HG02642 (cell line): ENCODE measurements at regions not wholly inside any gene's neighbourhood (a gene's known extent, or its start where the extent isn't known, plus 50 kb on each side); places are given as distances from the start of the nearest gene placed in this dataset.
"Not testable (repeated sequence)": the region's sequence is repeated elsewhere in the genome, so short reads cannot be mapped to it uniquely, and the experiment has no call there.

ENCODE experiments used
- ATAC-seq: cut with Tn5 transposase; IDR thresholded peaks from one replicate; pipeline ENCODE4 v1.9.1; 2021; ENCODE audit warnings: mild to moderate bottlenecking; ENCODE audit not compliant: unreplicated experiment, poor library complexity

DNA sequence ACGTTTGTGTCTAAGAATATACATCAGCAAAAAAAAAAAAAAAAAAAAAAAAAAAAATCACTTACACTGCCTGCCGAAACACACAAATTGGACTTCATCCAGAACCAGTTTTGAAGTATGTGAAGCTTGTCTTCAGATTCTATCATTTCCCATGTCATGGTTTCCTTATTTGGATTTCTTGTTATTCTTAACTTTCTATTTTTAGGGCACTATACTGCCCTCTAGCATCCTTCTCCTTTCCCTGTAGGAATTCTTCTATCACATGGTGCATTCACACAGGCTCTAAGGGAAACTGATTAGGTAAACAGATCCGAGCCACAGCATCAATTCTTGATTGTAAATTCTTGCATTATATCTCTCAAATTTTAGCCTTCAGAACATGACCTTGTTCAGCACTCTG lies 1507.5 kb downstream of the OLFM4 start:
- ATAC-seq: no peak

DNA sequence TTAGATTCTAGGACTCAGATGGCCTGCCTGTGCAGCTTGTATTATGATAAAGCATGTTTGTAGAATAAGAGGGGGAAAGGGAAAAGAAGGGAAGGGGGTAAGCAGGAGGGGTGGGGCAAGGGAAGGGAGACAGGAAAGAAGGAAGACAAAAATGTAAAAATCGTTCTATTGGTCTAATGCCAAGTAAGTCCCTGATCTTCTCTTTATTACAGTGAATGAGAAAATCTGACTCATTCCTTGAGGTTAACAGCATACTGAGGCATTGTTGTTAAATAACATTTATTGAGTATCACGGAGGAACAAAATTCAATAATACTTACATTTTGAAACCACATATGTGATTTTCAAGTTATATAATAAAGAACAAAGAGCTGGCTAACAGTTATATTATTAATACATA lies 1534.7 kb downstream of the OLFM4 start:
- no peak for ATAC-seq

DNA sequence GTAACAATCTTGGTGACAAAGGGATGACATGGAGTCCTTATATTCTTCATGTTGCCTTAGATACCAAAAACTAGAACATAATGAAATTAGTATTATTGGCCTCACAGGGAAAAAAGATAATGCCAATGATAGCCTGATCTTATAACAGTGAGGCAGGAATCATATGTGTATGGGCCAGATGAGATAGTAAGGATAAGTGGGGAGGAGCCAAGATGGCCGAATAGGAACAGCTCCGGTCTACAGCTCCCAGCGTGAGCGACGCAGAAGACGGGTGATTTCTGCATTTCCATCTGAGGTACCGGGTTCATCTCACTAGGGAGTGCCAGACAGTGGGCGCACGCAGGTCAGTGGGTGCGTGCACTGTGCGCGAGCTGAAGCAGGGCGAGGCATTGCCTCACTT lies 1543.4 kb downstream of the OLFM4 start:
- ATAC-seq: not testable (repeated sequence)

DNA sequence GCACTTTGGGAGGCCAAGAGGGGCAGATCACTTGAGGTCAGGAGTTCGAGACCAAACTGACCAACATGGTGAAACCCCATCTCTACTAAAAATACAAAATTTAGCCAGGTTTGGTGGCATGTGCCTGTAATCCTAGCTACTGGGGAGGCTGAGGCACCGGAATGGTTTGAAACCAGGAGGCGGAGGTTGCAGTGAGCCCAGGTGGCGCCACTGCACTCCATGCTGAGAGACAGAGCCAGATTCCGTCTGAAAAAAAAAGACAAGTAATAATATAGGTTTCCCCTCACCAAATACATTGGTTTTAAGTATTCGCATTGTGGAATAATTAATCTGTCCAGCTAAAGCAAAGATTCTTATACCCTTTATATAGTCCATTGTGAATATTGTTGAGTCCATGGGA lies 1544.6 kb downstream of the OLFM4 start:
- no peak for ATAC-seq

DNA sequence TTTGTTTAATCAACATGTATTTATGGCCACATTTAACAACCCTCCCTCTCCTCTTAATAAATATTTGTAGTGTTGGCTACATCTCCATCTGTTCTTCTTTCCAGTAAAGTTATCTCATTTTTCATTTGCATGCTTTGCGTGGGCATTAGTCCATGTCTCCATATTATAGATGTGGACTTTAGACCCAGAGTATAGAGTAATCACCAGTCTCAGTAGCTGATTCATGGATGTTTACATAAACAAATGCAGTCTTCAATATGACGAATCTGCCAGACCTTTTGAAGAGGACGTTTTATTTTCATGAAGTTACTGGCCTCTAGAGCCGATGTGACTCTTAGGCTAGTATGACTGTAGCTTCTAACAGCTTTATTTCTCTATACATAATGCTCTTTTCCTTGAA lies 1546.2 kb downstream of the OLFM4 start:
- ATAC-seq: no peak

DNA sequence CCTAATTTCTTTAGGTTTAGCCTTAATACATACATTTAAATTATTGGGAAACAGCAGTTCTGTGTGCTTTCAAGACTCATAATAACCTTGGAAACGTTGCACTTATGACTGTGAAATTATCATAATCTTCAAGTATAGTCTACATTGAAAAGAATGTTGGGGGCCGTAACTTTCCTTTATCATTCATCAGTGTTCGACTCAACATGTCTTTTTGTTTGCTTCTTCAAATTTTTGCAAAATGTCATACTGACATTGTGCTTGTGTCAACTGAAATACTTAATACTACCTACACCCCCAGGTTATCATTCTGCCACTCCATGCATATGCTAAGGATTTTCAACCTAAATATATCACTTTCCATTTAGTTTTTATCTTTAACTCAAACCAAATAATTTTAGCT lies 1562.9 kb downstream of the OLFM4 start:
- no peak for ATAC-seq

DNA sequence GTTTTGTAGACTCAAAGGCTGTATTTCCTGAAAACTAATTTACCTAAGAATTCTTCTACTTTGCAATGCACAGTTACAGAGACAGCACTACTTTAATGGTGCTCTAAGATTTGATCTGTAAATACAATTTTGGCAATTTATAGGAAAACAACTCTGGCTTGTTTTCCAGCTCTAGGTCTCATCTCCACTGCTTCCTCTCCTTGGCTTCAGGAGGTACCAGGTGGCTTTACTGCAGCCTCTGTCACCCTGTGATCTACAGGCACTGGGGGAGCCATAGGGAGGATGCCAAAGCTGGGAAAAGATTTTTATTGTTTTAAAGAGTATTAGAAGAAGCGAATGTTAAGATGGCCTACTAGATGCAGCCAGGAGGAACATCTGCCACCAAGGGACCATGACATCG lies 1563.6 kb downstream of the OLFM4 start:
- ATAC-seq: no peak

DNA sequence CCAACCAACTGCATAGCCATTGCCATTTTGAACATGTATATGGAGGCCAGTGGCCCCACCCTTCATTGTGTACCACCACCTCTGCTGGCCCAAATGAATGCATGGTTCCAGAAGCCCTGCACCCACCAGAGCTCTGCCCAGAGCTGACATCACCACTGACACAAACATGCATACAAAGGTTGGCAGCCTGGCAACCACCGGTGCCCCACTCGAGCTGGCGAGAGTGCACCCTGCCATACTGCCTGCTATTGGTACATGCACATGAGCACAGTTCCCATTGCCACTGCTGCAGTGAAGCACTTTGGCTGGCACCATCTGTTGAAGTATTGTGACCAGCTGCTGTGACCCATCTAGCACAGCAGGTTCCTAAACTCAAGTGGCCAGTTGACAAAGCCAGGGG lies 1564.9 kb downstream of the OLFM4 start:
- no peak for ATAC-seq

DNA sequence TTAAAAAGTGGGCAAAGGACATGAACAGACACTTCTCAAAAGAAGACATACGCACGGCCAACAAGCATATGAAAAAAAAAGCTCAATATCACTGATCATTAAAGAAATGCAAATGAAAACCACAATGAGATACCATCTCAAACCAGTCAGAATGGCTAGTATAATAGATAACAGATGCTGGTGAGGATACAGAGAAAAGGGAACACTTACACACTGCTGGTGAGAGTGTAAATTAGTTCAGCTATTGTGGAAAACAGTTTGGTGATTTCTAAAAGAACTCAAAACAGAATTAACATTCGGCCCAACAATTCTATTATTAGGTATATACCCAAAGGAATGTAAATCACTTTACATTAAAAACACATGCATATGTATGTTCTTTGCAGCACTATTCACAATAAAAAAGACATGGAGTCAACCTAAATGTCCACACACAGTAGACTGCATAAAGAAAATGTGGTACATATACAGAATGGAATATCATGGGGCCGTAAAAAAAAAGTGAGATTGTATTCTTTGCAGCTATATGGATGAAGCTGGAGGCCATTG lies 1569.0 kb downstream of the OLFM4 start:
- no peak for ATAC-seq

DNA sequence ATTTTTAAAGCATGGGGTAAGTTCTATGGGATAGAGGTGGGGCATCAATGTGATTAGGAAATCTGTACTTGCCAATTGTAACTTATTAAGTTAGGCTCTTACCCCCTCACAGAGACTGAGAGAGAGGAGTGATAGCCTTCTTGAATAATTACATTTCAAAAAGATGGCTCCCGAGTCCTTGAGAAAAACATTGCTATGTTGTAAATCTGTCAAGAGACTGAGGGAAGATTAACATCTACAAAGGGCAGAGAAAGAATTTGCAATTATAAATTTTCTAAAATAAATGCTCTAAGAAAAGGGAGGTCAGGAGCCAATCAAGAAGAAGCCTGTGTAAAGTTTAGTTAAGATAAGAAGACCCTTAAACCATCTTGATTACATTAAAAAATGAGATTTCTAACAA lies 1570.8 kb downstream of the OLFM4 start:
- no peak for ATAC-seq

DNA sequence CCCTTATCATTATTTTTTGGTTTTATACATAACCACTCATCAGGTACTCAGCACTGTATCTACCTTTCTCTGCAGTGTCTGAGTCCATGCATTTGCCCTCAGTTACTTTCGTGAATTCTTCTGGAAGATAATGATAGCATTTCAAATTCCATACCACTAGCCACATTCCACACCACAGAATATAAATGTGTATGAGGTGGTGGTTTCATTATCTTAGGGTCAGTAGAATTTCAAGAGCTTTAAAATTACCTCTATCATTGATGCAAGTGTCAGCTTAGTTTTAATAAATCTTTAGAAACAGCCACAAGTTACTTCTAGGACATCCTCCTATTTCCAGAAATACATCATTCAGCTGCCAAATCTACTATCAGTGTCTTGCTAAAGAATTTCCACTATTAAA lies 1578.3 kb downstream of the OLFM4 start:
- ATAC-seq: no peak

DNA sequence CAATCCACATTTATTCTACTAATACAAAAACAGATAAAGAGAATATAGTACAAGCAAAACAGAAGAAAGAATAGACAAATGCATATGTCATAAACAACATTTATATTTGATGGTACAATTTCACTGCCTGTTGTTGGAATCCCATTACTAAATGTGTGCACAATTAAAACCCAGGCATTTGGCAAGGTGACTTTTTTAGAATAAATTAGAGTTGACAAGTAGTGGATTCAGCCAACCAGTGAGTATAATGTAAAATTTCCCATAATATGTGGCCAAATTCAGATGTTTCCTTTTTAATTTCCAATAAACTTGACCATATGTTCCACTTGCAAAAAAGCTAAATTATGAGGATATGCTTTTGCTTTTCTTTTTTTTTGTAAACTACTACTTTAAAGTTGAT lies 1578.8 kb downstream of the OLFM4 start:
- ATAC-seq: no peak

DNA sequence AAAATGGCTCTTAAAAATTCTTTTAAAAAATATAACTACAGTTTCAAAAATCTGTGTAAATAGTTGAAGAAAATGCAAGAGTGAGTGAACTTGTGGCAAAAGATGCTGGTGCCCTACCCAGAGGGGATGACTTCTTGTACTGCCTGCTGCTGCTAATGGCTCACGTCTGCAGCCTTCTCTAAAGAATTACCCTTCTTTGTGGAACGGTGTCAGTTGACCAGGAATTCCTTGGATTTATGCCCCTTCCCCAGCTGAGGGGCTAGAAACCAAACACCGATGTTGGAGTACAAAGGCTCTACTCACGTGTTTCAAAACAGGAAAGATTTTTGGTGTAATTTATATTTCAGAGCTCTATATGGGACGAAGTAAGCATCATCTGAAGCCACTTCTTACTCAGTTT lies 1582.8 kb downstream of the OLFM4 start:
- ATAC-seq: no peak

DNA sequence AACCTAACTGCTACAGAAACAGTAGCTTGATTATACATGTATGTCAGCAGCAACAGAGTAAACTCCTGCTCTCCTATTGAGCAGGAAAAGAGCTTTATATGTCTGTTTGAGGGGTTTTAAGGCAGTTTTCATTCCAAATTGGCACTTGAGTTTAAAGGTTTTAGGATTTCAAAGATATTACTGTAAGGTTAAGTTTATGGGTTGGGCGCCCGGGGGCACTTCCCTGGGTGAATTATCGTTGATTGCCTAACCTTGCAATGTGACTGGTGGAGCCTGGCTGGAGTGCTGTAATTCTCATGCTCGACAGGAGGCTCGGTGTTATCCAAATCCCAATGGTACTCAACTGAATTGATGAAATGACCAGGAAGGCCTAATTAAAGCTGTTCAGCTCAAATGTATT lies 1586.1 kb downstream of the OLFM4 start:
- no peak for ATAC-seq

DNA sequence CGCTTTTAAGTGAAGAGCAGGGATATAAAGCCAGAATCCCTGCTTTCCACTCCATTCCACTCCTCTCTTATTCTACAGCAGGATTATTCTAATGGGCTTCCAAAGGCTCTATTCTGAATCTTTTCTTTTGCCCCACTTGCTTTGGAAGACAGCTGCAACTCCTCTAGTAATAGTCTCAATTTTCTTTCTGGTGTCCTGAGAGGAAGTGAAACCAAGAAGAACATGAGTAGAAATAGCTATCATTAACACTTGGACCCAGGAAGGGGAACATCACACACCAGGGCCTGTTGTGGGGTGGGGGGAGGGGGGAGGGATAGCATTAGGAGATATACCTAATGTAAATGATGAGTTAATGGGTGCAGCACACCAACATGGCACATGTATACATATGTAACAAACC lies 1597.9 kb downstream of the OLFM4 start:
- ATAC-seq: not testable (repeated sequence)

DNA sequence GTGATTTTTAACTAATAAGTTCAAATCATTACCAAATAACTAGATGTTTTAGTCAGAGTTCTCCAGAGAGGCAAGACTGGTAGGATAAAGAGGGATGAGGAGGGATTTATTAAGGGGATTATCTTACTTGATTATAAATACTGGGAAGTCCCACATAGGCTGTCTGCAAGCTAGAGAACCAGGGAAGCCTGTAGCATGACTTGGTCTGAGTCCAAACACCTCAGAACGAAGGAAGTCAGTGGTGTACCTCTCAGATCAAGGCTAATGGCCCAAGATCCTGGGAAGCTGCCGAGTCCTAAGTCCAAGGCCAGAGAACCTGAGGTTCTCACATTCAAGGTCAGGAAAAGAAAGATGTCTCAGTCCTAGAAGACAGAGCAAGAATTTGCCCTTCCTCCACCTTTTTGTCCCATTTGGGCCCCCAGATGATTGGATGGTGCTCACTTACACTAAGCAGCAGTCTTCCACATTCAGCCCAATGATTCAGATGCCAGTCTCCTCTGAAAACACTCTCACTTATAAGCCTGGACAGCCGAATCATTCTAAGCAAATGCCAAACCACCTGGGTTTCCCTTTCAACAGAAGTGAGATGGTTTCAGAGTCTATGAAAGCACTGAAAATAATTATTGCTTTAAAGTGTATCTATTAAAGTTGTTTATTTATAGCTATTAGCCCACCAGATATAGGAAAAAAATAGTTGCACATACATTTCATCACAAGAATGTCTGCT lies 1599.2 kb downstream of the OLFM4 start:
- no peak for ATAC-seq

DNA sequence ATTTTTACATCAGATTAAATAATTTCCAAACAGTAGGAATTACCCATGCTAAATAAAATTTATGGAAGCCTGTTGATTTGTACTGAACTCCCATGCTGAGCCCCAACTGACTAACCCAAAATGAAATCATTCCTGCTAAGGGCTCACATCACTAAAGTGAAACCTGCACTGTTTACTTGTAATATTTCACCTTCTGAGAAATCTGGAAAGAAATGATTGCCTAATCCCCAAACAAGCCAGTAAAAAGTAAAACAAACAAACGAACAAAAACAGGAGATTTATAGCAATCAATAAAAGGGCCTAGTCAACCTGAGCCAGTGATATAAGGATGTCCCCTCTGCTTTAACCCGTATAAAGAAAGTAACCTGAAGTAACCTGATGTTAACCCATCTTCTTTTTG lies 1599.8 kb downstream of the OLFM4 start:
- ATAC-seq: no peak

DNA sequence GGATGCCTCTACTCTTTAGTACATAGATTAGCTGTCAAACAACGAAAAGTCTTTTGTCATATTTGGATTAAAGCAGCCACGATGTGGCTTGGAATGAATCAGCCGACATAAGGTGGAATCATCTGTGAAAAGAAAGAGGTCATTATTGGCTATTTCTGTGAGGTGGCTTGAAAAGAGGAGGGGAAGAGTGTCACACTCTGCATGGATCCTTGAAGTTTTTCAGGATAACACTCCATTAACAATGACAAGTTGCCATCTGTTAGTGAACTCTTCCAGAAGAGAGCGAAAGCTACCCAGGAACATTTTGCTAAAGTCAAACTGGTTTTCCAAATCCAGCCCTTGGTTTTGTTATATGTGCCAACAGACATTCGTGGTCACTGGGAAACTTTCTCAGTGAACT lies 1604.8 kb downstream of the OLFM4 start:
- no peak for ATAC-seq

DNA sequence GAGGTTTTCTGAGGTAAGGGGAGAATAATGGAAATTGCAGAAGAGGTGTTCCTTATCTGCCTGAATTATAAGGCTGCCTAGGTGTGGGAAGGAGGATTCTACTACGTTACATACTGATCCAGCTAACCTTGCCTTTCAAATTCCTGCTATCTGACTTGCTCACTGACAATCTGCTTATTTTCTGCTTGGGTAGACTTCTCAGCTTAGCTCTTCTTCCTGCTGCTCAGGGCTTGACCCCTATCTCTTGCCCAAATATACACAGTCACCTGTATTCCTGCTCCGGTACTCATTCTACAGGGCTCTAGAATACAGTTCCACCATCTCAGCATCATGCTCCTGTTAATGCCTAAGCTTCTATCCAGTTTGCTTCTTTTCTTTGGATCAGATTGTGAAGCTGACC lies 1607.6 kb downstream of the OLFM4 start:
- ATAC-seq: no peak

DNA sequence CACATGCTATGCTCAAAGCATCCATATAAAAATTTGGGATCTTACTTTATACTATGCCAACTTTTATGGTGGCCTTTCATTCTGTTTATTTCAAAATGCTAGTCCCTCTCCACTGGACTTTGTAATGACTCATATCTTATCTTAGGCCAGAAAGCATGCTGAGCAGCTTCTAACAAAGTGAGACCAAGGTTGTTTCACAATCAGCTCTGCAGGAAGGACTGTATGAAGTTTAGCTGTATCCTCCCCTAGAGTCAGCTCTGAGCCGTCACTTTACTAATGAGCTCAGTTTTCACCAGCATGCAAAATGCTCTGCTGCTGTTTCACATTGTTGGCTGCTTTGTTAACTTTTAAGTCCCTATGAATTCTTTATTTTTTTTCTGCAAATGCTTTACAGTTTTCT lies 1608.8 kb downstream of the OLFM4 start:
- ATAC-seq: no peak

DNA sequence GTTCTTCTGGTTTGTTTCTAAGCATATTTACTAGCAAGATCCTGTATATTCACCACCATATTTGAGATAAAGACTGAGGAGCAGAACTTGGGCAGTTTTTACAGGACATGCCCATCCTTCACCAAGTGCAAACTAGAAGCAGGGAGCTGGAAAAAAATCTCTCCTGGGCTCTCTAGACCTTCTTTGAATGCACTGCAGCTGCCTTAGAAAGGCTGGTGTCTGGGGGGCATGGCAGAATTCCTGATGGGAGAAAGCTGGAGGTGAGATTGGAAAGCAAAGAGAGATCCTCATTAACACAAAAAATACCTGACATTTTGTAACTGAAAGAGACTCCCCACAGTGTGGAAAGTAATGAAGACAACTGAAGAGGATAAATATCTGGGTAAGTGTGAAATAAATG lies 1612.1 kb downstream of the OLFM4 start:
- no peak for ATAC-seq

DNA sequence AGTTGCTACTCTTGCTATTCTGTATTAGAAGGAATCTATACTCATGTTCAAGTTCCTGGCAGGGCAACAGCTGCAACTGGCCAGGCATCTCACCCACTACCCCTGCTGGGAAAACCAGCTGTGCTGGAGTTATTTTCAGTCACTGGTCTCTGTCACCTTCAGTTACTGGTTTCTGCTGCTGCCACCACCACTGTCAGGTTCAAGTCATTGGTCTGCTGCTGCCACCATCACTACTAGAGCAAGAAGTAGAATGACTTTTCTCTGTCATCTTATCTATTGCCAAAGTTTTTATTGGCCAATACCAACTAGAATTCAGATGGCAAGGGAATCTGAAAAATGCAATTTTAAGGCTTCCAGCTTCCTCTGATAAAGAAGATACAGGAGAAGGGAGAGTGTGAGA lies 1615.2 kb downstream of the OLFM4 start:
- ATAC-seq: no peak

DNA sequence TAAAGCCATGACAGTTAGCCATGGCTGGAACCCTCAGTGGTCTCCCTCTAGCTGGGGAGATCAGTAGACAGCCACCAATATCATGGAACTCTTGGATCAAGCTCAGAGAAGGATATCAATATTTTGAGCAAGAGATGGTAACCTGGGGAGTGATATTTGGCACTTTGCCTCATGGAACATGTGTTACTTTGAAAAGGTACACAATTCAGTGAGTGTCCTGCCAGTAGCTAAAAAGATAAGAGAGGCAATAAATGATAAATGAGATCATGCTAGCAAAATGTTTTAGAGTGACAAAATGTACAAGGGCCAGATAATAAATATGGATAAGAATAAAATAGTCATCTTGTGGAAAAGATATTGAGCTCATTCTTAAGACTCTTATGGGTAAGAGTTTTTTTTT lies 1618.7 kb downstream of the OLFM4 start:
- no peak for ATAC-seq
